K562 (cell line): ENCODE measurements at regions not wholly inside any gene's neighbourhood (a gene's known extent, or its start where the extent isn't known, plus 50 kb on each side); places are given as distances from the start of the nearest gene placed in this dataset.

Source experiments
- ATAC-seq: fragments of 200-7000 bp; cut with Tn5 transposase; 3 replicates; pipeline ENCODE4 v1.9.1; 2020; ENCODE audit warnings: moderate library complexity
- BruUV-seq: library from RNA; stranded (reverse); fragments of 400-500 nt; replicated peaks from 2 replicates; lab custom pipeline; 2021; lab: Mats Ljungman, UMichigan
- CTCF ChIA-PET: fragments of 300-600 bp; formaldehyde crosslinking; extraction: SDS; loops from one replicate; lab custom pipeline; 2021; ENCODE audit warnings: low intra/inter-chr PET ratio; lab: Yijun Ruan, JAX
- POLR2A ChIA-PET: fragments of 300-600, 350-650 bp; sonication (Branson Sonifier 250); formaldehyde crosslinking; extraction: SDS; loops from one replicate; lab custom pipeline; 2021; ENCODE audit warnings: antibody characterized with exemption, inconsistent platforms; lab: Yijun Ruan, JAX
- DNase-seq, 4 experiments: peaks; one replicate each; pipeline versions ENCODE4 v3.0.0 to v3.0.0-alpha.2; 2011 to 2018; ENCODE audit warnings: low spot score in 3 of 4, mixed read lengths in 3 of 4; ENCODE audit errors: extremely low read depth in 1 of 4
- FAIRE-seq: peaks from 2 replicates; lab custom pipeline; 2011; peaks lifted over from hg19 to GRCh38; lab: Jason Lieb, UNC
- H2AFZ ChIP-seq: 2 replicates; pipeline ENCODE4 v1.6.0; 2011; ENCODE audit warnings: low read depth, low read length, control low read depth, inconsistent platforms
- H3K27ac ChIP-seq: fragments of 200-600 bp; 3 replicates; pipeline ENCODE4 v1.8.0; 2011; ENCODE audit warnings: low read depth, mild to moderate bottlenecking, control low read depth, inconsistent platforms, low read length, moderate library complexity, mixed read lengths; ENCODE audit errors: extremely low read depth
- H3K27me3 ChIP-seq, 2 experiments: fragments of 300-600 bp in 1 of 2; 2 replicates in 1 of 2; 3 replicates in 1 of 2; pipeline versions ENCODE4 v1.6.0 to v1.8.0; 2011; ENCODE audit warnings: inconsistent platforms in 2 of 2, low read length in 2 of 2, mild to moderate bottlenecking in 1 of 2, mixed read lengths in 1 of 2, moderate library complexity in 1 of 2; ENCODE audit not compliant: control insufficient read depth in 2 of 2, insufficient read depth in 2 of 2
- H3K36me3 ChIP-seq: fragments of 300-600 bp; 3 replicates; pipeline ENCODE4 v1.8.0; 2011; ENCODE audit warnings: mild to moderate bottlenecking, low read length, inconsistent platforms; ENCODE audit not compliant: control insufficient read depth, insufficient read depth
- H3K4me1 ChIP-seq, 2 experiments: fragments of 200-600 bp in 1 of 2; replicated peaks in 1 of 2; 2 replicates in 1 of 2; 3 replicates in 1 of 2; pipeline versions ENCODE4 v1.5.1 to v1.8.0; 2011; ENCODE audit warnings: inconsistent platforms in 2 of 2, low read length in 2 of 2, mild to moderate bottlenecking in 1 of 2, mixed read lengths in 1 of 2, moderate library complexity in 1 of 2; ENCODE audit not compliant: control insufficient read depth in 2 of 2, insufficient read depth in 2 of 2
- H3K4me2 ChIP-seq: 2 replicates; pipeline ENCODE4 v1.6.1; 2011; ENCODE audit warnings: low read length, control low read depth, inconsistent platforms, mixed read lengths; ENCODE audit not compliant: insufficient read depth
- H3K4me3 ChIP-seq: fragments of 200-600 bp; sonication (generic), shearing (Covaris generic); 2 replicates; pipeline ENCODE4 v1.5.1; 2016; ENCODE audit warnings: control low read depth, inconsistent platforms
- H3K79me2 ChIP-seq: fragments of 200-600 bp; 3 replicates; pipeline ENCODE4 v1.8.0; 2011; ENCODE audit warnings: low read length, inconsistent platforms; ENCODE audit not compliant: control insufficient read depth, insufficient read depth
- H3K9ac ChIP-seq, 2 experiments: 2 replicates each; pipeline versions ENCODE4 v1.6.0 to v1.6.1; 2011; ENCODE audit warnings: low read depth in 2 of 2, low read length in 2 of 2, control low read depth in 1 of 2, inconsistent platforms in 1 of 2, mild to moderate bottlenecking in 1 of 2, mixed read lengths in 1 of 2; ENCODE audit not compliant: insufficient read depth in 1 of 2
- H3K9me1 ChIP-seq: one replicate; pipeline ENCODE4 v1.6.0; 2011; ENCODE audit warnings: inconsistent platforms, mild to moderate bottlenecking, low read length, moderate library complexity; ENCODE audit not compliant: control insufficient read depth, insufficient read depth
- H3K9me3 ChIP-seq: replicated peaks from 2 replicates; pipeline ENCODE4 v1.5.1; 2011; ENCODE audit warnings: low read depth, low read length, inconsistent platforms; ENCODE audit not compliant: control insufficient read depth, insufficient read depth
- H4K20me1 ChIP-seq: replicated peaks from 2 replicates; pipeline ENCODE4 v1.6.1; 2011; ENCODE audit warnings: low read length, inconsistent platforms, mixed read lengths; ENCODE audit not compliant: control insufficient read depth, insufficient read depth
- GABPB2 ChIP-seq: fragments of 250-450 bp; sonication (Bioruptor Pico); conservative IDR thresholded peaks from 2 replicates; pipeline ENCODE4 v1.5.1; 2021; ENCODE audit warnings: mild to moderate bottlenecking
- KAT7 ChIP-seq: sonication (generic); formaldehyde crosslinking; IDR thresholded peaks from 2 replicates; pipeline ENCODE4 v1.8.0; 2022; ENCODE audit warnings: missing genetic modification reagents, mild to moderate bottlenecking, borderline replicate concordance
- MCM7 ChIP-seq, 2 experiments: fragments of 450-650 bp; IDR thresholded peaks; 2 replicates each; pipeline ENCODE4 v1.6.1; 2016 to 2018
- NBN ChIP-seq: fragments of 450-650 bp; IDR thresholded peaks from 2 replicates; pipeline ENCODE4 v1.6.1; 2016; ENCODE audit warnings: low read depth, mild to moderate bottlenecking
- NFE2 ChIP-seq: IDR thresholded peaks from 2 replicates; pipeline ENCODE4 v1.6.1; 2014; ENCODE audit warnings: antibody characterized with exemption, low read depth
- PTBP1 ChIP-seq: fragments of 200-400 bp; formaldehyde crosslinking; IDR thresholded peaks from 2 replicates; pipeline ENCODE4 v1.6.1; 2017; ENCODE audit warnings: low read depth, low read length
- SRSF3 ChIP-seq: fragments of 200-400 bp; formaldehyde crosslinking; IDR thresholded peaks from 2 replicates; pipeline ENCODE4 v1.6.1; 2016; ENCODE audit warnings: mild to moderate bottlenecking, low read length, moderate library complexity; ENCODE audit not compliant: insufficient read depth
- TBP ChIP-seq: optimal IDR thresholded peaks from 2 replicates; pipeline ENCODE3; 2011; ENCODE audit warnings: low read depth, low read length, improper control_type of control experiment
- XRCC4 ChIP-seq: IDR thresholded peaks from one replicate; pipeline ENCODE4 v1.6.1; 2011; ENCODE audit not compliant: insufficient read depth, insufficient read length; ENCODE audit errors: extremely low read depth
- ZNF311 ChIP-seq: fragments of 250-450 bp; sonication (Bioruptor Pico); IDR thresholded peaks from 2 replicates; pipeline ENCODE4 v1.4.0; 2020; ENCODE audit warnings: mild to moderate bottlenecking, moderate library complexity
- ZNF431 ChIP-seq: sonication (generic); formaldehyde crosslinking; IDR thresholded peaks from 2 replicates; pipeline ENCODE4 v1.8.0; 2022; ENCODE audit warnings: mild to moderate bottlenecking, missing genetic modification reagents
- ZNF444 ChIP-seq: fragments of 250-450 bp; sonication (Bioruptor Pico); IDR thresholded peaks from 2 replicates; pipeline ENCODE4 v1.4.0; 2020; ENCODE audit warnings: mild to moderate bottlenecking, moderate library complexity
- WGBS: fragments of 100-300 bp; shearing (Covaris generic); methylation state at CpG from one replicate; pipeline ENCODE4 v1.1.6; 2016; ENCODE audit warnings: low coverage, mixed read lengths; ENCODE audit not compliant: insufficient coverage; ENCODE audit errors: missing lambda C conversion rate; 5-methylcytosine and 5-hydroxymethylcytosine counted together
- in situ Hi-C: fragments of 300-500 bp; cut with MboI; formaldehyde crosslinking; loops from 4 replicates; pipeline ENCODE4 v1.15.0; 2018; ENCODE audit warnings: inconsistent platforms, mixed read lengths
- intact Hi-C: fragments of 100-400 bp; cut with micrococcal nuclease; formaldehyde crosslinking; loops from 2 replicates; pipeline ENCODE4 v1.14.2; 2022
- TF ChIP-seq, protein P1 (sequence below): fragments of 450-650 bp; formaldehyde crosslinking; IDR thresholded peaks from 2 replicates; pipeline ENCODE4 v1.4.0; 2020; ENCODE audit warnings: mild to moderate bottlenecking, mixed read lengths
- TF ChIP-seq, protein P2 (sequence below): fragments of 250-450 bp; sonication (Bioruptor Pico); IDR thresholded peaks from 2 replicates; pipeline ENCODE4 v1.5.0; 2021
- TF ChIP-seq, protein P3 (sequence below): fragments of 250-450 bp; sonication (Bioruptor Pico); IDR thresholded peaks from 2 replicates; pipeline ENCODE4 v1.8.0; 2021; ENCODE audit warnings: mild to moderate bottlenecking, moderate library complexity

DNA sequence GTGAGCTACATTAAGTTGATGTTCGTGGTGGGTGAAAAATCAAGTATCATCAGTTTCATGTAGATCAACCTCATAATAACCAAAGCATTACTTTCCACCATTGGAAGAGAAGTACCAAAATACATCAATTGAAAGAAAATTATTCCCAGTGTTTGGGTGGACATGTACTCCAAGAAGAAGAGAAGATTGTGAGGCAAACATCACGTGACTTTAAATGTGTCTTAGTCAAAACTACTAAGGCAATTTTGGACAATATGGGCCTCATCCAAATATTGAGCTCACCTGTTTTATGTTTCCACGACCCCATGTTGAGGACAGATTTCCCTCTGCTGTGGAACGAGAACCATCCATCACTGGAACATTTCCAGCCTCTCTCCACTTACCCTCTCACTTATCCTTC, 303.0 kb upstream of the LMCD1 start:
- no peak for FAIRE-seq
- Histone ChIP-seq H3K4me2 (no peak overlapping the region), H3K79me2 (no peaks in the 10 kb centered on the region), H3K9me3 (peaks cover 3% of the 10 kb centered on the region; the same call in 1 of the 2 replicates), H4K20me1 (no peaks in the 10 kb centered on the region), H3K9ac (no peak overlapping the region), H3K4me3 (no peak overlapping the region), H2AFZ (no peak overlapping the region), H3K4me1 (no peaks in the 10 kb centered on the region), H3K27ac (no peak overlapping the region)
- whole genome bisulfite sequencing = 1% methylated on average over 4 of the region's 4 CpGs
- intact Hi-C loops = no loop called here
- POLR2A ChIA-PET = no interaction called here
- TF ChIP-seq ZNF431 (CRISPR knock-in tag) (no peak), PTBP1 (no peak), ZNF311 (CRISPR knock-in tag) (no peak), GABPB2 (CRISPR knock-in tag) (no peak)
- TF ChIP-seq, protein P1, sequence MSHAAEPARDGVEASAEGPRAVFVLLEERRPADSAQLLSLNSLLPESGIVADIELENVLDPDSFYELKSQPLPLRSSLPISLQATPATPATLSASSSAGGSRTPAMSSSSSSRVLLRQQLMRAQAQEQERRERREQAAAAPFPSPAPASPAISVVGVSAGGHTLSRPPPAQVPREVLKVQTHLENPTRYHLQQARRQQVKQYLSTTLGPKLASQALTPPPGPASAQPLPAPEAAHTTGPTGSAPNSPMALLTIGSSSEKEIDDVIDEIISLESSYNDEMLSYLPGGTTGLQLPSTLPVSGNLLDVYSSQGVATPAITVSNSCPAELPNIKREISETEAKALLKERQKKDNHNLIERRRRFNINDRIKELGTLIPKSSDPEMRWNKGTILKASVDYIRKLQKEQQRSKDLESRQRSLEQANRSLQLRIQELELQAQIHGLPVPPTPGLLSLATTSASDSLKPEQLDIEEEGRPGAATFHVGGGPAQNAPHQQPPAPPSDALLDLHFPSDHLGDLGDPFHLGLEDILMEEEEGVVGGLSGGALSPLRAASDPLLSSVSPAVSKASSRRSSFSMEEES = peak; percentile 94
- TF ChIP-seq, all 486 proteins: peak for 1
- H3K9me1 ChIP-seq = no peaks in the 10 kb centered on the region
- DNase-seq (no peak), ATAC-seq (no peak)
- in situ Hi-C loops = no loop called here
- CTCF ChIA-PET = no interaction called here
- no peaks in the 10 kb centered on the region for H3K27me3 ChIP-seq
- H3K36me3 ChIP-seq = no peaks in the 10 kb centered on the region
- BruUV-seq = no TSS peak

DNA sequence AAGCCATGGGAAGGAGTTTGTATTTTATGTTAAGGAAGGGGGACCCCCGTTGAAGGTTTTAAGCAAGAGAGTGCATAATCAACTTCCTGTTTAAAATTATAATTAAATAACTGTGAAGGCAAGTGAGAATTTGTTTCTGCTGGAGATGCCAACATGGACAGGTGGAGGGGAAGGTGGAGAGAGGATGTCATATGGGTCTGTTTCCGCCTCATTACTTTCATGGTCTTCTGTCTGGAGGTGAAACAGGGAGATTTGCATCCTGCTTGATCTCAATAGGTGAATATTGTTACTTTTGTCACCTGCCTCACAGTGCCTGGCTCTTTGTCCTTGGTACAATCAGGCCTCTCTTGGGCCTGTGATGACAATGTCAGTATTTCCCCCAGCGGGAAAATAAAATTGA, 300.6 kb upstream of the LMCD1 start:
- H3K27ac ChIP-seq = no peak overlapping the region
- in situ Hi-C loops (no loop called here), intact Hi-C loops (no loop called here)
- ATAC-seq = no peak
- H3K4me3 ChIP-seq = no peak overlapping the region
- H3K36me3 ChIP-seq = no peaks in the 10 kb centered on the region
- H3K27me3 ChIP-seq = no peaks in the 10 kb centered on the region
- peaks cover 3% of the 10 kb centered on the region; the same call in 1 of the 2 replicates for H3K9me3 ChIP-seq
- no peaks in the 10 kb centered on the region for H3K4me1 ChIP-seq
- H3K79me2 ChIP-seq = no peaks in the 10 kb centered on the region
- no TSS peak for BruUV-seq
- no peak overlapping the region for H2AFZ ChIP-seq
- CTCF ChIA-PET = no interaction called here
- H3K4me2 ChIP-seq = no peak overlapping the region
- H3K9ac ChIP-seq = no peak overlapping the region
- 0% methylated on average over 3 of the region's 3 CpGs for WGBS
- no peaks in the 10 kb centered on the region for H4K20me1 ChIP-seq
- no peak for DNase-seq
- no peaks in the 10 kb centered on the region for H3K9me1 ChIP-seq
- FAIRE-seq = no peak
- POLR2A ChIA-PET = no interaction called here
- TF ChIP-seq, protein P2, sequence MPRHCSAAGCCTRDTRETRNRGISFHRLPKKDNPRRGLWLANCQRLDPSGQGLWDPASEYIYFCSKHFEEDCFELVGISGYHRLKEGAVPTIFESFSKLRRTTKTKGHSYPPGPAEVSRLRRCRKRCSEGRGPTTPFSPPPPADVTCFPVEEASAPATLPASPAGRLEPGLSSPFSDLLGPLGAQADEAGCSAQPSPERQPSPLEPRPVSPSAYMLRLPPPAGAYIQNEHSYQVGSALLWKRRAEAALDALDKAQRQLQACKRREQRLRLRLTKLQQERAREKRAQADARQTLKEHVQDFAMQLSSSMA (CRISPR knock-in tag) = no peak
- TF ChIP-seq ZNF444 (CRISPR knock-in tag) (no peak), NBN (no peak), MCM7 (IDR thresholded peaks at IDR 0.05) (no peak), TBP (no peak), KAT7 (CRISPR knock-in tag) (no peak), NFE2 (no peak), SRSF3 (no peak), XRCC4 (no peak)
- TF ChIP-seq, protein P3, sequence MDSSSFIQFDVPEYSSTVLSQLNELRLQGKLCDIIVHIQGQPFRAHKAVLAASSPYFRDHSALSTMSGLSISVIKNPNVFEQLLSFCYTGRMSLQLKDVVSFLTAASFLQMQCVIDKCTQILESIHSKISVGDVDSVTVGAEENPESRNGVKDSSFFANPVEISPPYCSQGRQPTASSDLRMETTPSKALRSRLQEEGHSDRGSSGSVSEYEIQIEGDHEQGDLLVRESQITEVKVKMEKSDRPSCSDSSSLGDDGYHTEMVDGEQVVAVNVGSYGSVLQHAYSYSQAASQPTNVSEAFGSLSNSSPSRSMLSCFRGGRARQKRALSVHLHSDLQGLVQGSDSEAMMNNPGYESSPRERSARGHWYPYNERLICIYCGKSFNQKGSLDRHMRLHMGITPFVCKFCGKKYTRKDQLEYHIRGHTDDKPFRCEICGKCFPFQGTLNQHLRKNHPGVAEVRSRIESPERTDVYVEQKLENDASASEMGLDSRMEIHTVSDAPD (CRISPR knock-in tag) = no peak
